Chondrocyte (in vitro differentiated cells): ENCODE measurements at regions not wholly inside any gene's neighbourhood (a gene's known extent, or its start where the extent isn't known, plus 50 kb on each side); places are given as distances from the start of the nearest gene placed in this dataset.

Source experiments
- DNase-seq: peaks from one replicate; pipeline ENCODE4 v3.0.0; 2021; ENCODE audit warnings: mixed read lengths, low spot score
- H3K27ac Mint-ChIP-seq: one replicate; pipeline ENCODE4 v1.8.0; 2021; ENCODE audit warnings: mild to moderate bottlenecking, moderate library complexity, mixed read lengths; ENCODE audit not compliant: unreplicated experiment
- H3K27me3 Mint-ChIP-seq: 2 replicates; pipeline ENCODE4 v1.8.0; 2021; ENCODE audit warnings: low read depth, mixed read lengths
- H3K36me3 Mint-ChIP-seq: 2 replicates; pipeline ENCODE4 v1.8.0; 2021; ENCODE audit warnings: low read depth, mixed read lengths
- H3K4me1 Mint-ChIP-seq: 2 replicates; pipeline ENCODE4 v1.8.0; 2021; ENCODE audit warnings: low read depth, mild to moderate bottlenecking, mixed read lengths
- H3K4me3 Mint-ChIP-seq: one replicate; pipeline ENCODE4 v1.8.0; 2021; ENCODE audit warnings: mild to moderate bottlenecking, moderate library complexity, mixed read lengths; ENCODE audit not compliant: unreplicated experiment
- H3K9me3 Mint-ChIP-seq: 2 replicates; pipeline ENCODE4 v1.8.0; 2021; ENCODE audit warnings: low read depth, mixed read lengths
- TF ChIP-seq, protein P1 (sequence below): fragments of 200-600 bp; sonication (generic); IDR thresholded peaks from 2 replicates; pipeline ENCODE4 v1.5.0; 2021; ENCODE audit warnings: antibody characterized with exemption, mild to moderate bottlenecking, moderate library complexity

DNA sequence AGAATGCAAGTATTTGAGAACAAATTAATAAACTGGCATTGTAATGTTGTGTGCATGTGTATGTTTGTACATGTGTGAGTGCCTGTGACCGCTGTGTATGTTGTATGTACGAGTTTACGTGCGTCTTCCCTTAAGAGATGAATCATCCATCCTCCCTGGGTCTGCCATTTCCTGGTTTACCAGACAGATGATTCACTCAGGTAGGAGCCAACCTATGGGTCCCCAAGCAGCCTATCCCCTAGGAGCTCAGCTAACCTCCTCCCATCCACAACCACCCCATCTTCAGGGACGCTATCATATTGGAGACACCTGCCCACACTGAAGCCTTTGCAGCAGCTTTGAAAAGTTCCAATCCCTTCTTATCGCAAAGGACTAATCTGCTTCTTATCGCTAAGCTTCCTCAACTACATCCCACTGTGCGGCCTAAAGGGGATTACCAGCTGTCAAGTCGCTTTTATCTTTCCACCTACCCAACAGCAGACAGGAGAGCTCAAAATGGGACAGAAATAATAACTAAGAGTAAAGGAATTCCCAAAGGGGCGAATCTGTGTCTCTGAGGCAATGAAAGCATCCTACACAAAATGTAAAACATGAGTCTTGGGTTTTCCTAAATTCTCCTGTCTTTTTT lies 81.5 kb upstream of the TMCC3 start:
- Mint-ChIP-seq H3K4me1 (no peaks in the 10 kb centered on the region), H3K36me3 (peaks cover 3% of the 10 kb centered on the region), H3K27ac (no peak overlapping the region), H3K9me3 (peaks cover 9% of the 10 kb centered on the region), H3K27me3 (peaks cover 3% of the 10 kb centered on the region), H3K4me3 (no peak overlapping the region)
- TF ChIP-seq, protein P1, sequence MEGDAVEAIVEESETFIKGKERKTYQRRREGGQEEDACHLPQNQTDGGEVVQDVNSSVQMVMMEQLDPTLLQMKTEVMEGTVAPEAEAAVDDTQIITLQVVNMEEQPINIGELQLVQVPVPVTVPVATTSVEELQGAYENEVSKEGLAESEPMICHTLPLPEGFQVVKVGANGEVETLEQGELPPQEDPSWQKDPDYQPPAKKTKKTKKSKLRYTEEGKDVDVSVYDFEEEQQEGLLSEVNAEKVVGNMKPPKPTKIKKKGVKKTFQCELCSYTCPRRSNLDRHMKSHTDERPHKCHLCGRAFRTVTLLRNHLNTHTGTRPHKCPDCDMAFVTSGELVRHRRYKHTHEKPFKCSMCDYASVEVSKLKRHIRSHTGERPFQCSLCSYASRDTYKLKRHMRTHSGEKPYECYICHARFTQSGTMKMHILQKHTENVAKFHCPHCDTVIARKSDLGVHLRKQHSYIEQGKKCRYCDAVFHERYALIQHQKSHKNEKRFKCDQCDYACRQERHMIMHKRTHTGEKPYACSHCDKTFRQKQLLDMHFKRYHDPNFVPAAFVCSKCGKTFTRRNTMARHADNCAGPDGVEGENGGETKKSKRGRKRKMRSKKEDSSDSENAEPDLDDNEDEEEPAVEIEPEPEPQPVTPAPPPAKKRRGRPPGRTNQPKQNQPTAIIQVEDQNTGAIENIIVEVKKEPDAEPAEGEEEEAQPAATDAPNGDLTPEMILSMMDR, result no peak
- no peak for DNase-seq

DNA sequence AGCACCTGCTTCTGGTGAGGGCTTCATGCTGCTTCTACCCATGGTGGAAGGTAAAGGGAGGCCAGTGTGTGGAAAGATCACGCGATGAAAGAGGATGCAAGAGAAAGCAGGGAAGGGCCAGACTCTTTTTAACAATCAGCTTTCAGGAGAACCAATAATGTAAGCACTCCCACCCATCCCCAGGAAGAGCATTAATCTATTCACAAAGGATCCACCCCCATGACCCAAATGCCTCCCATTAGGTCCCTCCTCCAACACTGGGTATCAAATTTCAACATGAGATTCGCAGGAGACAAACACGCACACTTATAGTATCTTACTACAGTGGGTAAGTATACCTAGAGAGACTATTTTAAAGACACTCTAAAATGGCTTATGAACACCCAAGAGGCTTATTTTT lies 80.5 kb upstream of the TMCC3 start:
- no peak overlapping the region for H3K4me3 Mint-ChIP-seq
- peaks cover 9% of the 10 kb centered on the region for H3K9me3 Mint-ChIP-seq
- peaks cover 3% of the 10 kb centered on the region for H3K27me3 Mint-ChIP-seq
- peaks cover 3% of the 10 kb centered on the region for H3K36me3 Mint-ChIP-seq
- no peaks in the 10 kb centered on the region for H3K4me1 Mint-ChIP-seq
- TF ChIP-seq, protein P1, result no peak
- no peak overlapping the region for H3K27ac Mint-ChIP-seq
- no peak for DNase-seq

DNA sequence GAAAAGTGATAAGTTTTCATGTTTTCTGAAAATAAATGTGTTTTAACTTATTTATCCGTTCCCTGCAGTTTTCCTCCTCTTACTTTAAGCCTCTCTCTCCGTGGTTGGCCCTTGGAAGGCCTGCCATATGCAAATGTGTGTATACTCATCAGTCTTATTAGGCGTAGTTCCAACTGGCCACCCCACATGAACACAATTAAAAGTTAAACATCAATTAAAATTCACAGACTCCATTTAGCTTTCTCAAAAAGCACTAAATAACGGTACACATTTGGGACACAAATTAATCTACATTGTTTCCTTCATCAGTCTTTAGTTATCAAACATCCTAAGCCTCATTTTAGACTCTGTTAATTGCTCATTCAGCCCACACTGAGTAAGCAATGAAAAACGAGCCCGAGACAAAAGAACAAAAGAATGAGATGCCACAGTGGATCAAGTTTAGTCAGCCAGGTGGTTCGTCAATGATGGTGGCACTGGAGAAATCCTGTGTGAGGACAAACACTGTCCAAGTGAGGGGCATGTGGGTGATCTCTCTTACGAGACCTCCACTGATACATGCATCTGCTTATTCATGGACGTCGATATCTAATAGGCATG lies 76.0 kb upstream of the TMCC3 start:
- Mint-ChIP-seq H3K9me3 (peaks cover 9% of the 10 kb centered on the region), H3K4me1 (no peaks in the 10 kb centered on the region), H3K27me3 (no peaks in the 10 kb centered on the region), H3K36me3 (peaks cover 3% of the 10 kb centered on the region), H3K4me3 (no peak overlapping the region), H3K27ac (no peak overlapping the region)
- DNase-seq, result no peak
- TF ChIP-seq, protein P1, result no peak

DNA sequence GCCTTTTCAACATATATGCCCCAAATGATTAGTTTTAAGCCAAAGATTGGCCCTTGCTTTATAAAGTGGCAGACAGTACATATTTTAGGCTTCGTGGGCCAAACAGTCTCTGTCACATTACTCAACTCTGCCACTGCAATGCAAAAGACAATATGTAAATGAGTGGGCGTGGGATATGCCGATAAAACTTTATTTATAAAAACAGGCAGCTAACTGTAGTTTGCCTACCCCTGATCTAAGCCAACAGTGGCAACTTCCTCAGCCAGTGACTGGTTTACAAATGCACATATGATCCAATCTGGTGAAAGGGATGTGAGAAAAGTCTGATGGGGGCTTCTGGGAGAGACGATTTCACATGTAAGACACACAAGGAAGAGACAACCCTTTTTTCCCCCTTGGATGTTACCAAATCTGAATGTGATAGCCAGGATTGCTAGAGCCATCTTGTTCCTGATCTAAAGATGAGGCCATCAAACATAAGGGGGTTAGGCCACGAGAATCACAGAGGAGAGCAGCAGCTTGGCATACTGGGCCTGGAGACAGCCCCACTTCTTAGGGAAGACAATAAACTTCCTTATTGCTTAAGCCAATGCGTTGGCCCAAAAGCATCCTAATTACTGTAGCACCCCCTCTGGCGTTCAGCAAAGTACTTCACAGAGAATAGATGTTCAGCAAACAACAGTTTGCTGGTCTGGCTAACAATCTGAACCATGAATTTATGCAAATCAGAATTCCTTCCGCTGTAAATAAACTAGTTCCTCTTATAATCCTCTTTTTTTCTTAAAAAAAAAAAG lies 75.2 kb upstream of the TMCC3 start:
- no peak for DNase-seq
- Mint-ChIP-seq H3K27ac (no peak overlapping the region), H3K4me1 (no peaks in the 10 kb centered on the region), H3K36me3 (peaks cover 3% of the 10 kb centered on the region), H3K9me3 (peaks cover 9% of the 10 kb centered on the region), H3K27me3 (no peaks in the 10 kb centered on the region), H3K4me3 (no peak overlapping the region)
- TF ChIP-seq, protein P1, result peak; percentile 58

DNA sequence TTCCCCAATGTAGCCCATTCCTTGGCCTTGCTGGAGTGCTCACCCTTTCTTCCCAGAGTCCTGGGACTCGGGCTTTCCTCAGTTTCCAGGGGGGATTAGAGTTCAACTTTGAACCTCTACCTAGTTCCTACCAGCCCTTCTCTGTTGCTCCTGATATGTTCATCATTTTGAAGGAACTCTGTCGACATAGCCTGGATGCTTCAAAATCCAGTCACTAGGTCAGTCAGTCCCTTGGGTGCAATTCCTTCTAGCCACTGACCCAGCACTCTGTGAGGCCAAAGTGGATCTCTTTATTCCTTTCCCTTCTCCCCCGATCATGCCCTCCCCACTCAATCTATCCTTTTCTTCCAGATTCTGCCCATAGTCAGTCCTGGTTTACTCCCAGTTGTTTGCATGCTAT lies 72.3 kb upstream of the TMCC3 start:
- H3K9me3 Mint-ChIP-seq, result peaks cover 7% of the 10 kb centered on the region
- peaks cover 4% of the 10 kb centered on the region for H3K4me1 Mint-ChIP-seq
- no peak for DNase-seq
- no peaks in the 10 kb centered on the region for H3K27me3 Mint-ChIP-seq
- H3K36me3 Mint-ChIP-seq, result peaks cover 1% of the 10 kb centered on the region
- no peak overlapping the region for H3K4me3 Mint-ChIP-seq
- TF ChIP-seq, protein P1, result no peak
- no peak overlapping the region for H3K27ac Mint-ChIP-seq
